NCI-H510A (cell line): ENCODE measurements at regions not wholly inside any gene's neighbourhood (a gene's known extent, or its start where the extent isn't known, plus 50 kb on each side); places are given as distances from the start of the nearest gene placed in this dataset.
"Not testable (repeated sequence)": the region's sequence is repeated elsewhere in the genome, so short reads cannot be mapped to it uniquely, and the experiment has no call there.

Experiments used
- DNase-seq: peaks from one replicate; lab custom pipeline; 2025; lab: John Stamatoyannopoulos, UW

DNA sequence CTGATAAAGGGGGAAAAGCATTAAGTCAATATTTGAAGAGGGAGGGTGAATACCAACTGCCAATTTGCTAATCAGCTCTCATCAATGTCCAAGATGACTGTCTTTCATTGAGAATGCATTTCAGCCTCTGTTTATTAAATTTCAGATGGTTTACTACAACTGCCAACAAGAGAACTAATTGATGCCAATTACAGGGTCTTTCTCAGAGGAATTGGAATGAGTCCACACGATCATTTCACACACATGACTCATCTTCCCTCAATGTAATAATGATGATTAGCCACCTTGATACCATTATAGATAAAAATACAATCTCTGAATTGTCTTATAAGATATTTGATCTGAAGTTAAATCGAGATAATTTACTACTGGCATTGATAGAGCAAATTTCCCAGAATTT is 1274.4 kb downstream of the ROBO2 start:
- DNase-seq = no peak

DNA sequence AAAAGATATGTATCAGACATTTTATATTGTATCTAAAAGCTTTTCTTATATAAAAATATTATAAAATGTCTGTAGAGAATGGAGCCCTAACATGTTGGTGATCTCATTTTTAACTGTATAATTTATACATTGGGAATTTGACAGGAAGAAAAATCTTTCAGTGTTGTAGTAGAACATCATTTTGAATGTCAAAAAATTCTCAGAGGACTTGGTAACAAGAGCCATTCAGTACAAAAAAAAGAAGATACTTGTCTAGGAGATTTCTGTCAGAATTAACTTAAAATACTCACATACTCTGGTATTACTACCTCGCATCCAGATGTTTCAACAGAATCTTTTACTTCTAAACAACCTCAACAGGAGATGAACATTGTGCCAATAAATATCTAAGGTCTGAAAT is 1277.9 kb downstream of the ROBO2 start:
- DNase-seq = no peak

DNA sequence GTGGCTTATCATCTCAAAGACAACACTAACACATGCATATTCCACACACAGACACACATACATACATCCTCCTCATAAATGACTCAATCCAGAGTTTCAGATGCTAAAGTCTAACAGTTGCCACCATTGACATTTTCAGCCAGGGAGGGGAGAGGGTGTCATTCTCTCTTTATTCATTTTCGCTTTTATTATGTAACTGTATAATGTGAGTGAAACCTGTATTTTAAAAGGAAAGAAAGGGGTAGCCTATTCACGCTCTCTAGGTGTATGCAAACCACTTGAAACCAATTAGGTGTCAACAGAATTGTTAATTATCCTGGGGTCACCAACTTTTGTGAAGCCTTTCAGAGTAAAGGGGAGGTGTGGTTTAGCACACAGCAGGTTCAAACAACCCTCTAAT is 1282.9 kb downstream of the ROBO2 start:
- no peak for DNase-seq

DNA sequence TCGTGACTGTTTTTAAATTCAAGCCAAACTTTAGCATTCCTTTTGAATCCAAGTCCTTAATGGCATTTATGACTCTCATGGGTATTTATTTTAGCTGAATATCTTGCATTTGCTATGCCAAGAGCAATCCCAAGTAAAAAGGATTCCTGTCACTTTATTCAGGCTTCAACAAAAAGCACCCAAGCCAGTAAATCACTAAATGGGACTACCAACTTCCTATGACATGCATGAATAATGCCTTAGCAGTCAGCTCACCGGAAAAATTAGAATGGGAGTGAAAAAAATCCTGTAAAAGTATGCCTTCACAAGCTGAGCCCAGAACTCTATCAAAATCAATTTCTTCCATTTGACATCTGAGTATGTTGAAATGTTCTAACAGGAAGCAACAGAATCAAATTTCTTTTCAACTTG is 1297.9 kb downstream of the ROBO2 start:
- DNase-seq = no peak

DNA sequence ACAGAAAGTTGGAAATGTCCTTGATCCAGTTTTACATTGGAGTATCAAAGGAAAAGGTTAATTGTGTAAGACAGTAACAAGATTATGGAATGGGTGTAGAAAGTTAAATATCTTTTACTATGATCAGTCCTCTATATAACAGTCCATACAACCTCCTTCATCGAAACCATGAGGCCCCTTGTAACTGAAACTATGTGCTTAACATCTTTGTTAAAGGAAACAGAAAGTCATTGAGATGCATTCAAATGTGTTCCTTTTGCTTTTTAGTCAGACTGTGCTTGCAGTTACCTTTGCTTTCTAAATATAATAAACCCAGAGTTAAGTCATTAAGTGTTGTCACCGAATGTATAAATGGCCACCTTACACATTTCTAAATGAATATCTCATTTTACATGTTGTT is 1298.5 kb downstream of the ROBO2 start:
- no peak for DNase-seq

DNA sequence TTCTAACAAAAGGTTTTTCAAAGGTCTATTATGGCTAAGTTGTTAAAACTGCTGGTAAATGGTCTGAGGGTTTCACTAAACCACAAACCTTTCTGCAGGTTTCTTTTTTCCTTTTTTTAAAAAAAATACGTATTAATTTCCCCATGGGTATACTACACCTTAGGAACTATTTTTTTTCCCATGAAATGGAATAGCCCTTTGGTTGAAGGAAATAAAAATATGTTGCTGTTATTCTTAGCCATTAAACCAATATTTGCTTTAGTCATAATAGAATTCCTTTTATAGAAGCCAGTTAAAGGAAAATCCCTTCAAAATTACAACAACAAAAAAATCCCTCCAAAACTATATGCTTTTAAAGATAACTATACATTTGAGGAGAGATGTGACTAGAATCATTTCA is 1303.3 kb downstream of the ROBO2 start:
- DNase-seq = no peak

DNA sequence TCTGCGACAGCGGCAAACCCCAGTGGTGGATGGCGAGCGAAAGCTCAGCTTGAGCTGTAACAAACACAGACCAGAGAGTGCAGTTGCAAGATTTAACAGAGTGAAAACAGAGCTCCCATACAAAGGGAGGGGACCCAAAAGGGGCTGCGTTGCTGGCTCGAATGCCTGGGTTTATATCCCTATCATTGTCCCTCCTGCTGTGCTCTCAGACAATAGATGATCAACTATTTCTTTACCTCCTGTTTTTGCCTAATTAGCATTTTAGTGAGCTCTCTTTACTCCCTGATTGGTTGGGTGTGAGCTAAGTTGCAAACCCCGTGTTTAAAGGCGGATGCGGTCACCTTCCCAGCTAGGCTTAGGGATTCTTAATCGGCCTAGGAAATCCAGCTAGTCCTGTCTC is 1304.4 kb downstream of the ROBO2 start:
- DNase-seq = not testable (repeated sequence)

DNA sequence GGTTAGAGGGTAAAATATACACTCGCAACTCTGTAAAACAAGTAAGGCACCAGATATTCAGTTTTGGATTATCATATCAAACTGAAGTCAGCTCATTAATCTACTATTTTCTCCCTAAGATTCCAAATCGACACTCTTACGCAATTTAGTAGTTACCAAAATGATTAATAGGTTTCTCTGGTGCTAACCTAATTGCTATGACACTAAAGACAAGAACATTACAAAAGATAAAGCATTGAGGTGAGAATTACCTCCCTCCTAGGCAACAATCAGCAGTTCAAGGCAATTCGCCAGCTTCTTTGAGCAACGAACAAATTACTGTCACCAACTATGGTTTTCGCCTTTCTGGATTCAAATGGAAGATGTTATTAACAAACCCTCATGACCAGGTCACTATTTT is 1305.0 kb downstream of the ROBO2 start:
- DNase-seq = no peak

DNA sequence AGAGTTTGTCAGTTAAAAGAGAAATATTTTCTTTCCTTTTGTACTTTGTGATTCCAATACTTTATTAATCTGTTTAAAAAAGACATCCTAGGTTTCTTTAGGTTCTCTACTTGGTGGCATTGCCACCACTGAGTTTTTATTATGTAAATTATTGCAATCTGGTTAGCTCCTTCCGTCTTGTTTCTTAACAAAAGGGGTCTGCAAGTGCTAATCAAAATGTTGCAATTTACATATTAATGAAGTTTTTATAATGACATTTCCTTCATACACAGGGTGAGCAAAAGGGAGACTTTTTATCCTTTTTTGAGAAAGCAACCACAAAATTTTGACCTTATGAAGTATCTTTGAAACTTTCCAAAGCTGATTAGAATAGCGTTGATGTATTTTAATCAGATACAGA is 1307.3 kb downstream of the ROBO2 start:
- DNase-seq = no peak

DNA sequence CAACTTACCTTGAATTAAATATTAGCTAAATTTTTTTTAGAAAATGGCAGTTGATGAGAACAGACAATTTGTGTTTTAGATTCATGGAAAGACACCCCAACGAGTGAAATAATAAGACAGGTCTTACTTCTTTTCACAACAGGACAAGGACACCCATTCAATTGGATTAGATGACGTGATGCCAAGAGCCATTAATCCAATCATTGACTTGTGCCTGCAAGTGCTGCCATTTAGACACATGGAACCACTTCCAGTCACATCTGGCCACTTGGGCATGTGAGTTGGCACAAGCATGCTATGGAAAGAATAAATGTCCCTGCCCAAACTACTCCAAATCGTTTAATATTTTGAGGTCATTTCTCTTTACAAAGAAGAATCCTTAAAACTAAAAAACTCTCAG is 1308.8 kb downstream of the ROBO2 start:
- no peak for DNase-seq

DNA sequence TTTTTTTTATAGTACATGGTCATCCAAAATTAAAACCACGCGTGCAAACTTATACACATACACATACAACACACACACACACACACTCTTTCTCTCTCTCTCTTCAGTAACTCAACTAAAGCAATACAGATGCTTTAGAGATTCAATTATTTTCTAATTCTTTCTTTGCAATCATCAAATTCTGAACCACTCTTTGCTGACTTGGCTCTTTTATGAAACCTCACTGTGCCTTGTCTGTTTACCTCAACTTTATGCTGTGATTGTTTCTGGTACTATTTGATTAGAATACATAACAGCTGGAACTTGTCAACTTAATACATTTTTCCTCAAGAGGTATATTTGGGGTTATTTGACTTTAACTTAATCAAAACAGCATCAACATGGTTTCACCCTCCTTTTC is 1309.7 kb downstream of the ROBO2 start:
- DNase-seq = no peak

DNA sequence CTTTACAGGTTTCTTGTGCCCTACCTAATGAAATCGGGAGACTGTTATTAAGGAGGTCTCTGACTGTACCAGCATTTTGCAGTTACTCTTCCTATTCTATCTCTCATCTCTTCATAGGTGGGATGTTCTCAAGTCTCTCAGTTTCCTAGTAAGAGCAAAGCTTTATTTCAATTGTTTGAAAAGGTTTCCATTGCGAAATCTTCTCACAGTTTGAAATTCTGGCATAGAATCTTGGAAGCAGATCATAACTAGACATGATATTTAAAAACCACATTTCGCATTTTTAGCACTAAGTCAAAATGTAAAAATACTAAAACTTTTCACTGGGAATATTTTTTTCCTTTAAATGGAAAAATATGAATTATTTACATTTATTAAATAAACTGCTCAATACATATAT is 1311.4 kb downstream of the ROBO2 start:
- no peak for DNase-seq

DNA sequence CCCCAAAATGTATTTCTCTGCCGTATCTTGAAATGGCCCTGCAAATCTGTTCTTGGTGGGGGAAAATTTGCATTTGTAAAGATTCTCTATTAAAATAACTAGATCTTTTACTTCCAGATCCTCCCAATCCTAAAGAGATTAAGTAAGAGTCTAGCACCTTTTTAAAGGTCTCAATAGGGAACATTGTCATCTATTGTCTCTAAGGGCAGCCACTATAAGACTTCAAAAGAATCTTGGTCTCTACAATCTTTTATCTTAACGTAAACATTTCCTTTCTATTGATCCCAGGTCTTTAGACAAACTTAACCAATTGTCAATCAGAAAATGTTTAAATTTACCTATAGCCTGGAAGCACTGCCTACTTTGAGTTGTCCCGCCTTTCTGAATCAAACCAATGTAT is 1313.3 kb downstream of the ROBO2 start:
- no peak for DNase-seq

DNA sequence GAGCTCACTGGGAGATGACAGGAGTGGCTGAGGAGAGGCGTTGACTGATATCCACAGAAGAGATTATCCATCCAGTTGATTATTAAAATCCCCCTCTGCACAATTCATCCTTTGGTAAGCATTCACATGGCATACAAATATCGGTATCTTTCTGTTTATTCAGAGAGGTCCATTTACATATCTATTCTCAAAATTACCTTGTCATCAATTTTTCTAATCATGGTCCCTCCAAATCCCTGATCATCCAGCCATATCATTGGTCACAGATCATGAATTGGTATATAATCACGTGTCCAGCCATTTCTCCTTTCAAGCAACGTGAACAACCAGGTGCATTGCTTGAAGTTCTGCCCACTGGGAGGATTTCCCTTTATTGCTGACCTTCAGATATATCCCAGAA is 1321.0 kb downstream of the ROBO2 start:
- DNase-seq = no peak

DNA sequence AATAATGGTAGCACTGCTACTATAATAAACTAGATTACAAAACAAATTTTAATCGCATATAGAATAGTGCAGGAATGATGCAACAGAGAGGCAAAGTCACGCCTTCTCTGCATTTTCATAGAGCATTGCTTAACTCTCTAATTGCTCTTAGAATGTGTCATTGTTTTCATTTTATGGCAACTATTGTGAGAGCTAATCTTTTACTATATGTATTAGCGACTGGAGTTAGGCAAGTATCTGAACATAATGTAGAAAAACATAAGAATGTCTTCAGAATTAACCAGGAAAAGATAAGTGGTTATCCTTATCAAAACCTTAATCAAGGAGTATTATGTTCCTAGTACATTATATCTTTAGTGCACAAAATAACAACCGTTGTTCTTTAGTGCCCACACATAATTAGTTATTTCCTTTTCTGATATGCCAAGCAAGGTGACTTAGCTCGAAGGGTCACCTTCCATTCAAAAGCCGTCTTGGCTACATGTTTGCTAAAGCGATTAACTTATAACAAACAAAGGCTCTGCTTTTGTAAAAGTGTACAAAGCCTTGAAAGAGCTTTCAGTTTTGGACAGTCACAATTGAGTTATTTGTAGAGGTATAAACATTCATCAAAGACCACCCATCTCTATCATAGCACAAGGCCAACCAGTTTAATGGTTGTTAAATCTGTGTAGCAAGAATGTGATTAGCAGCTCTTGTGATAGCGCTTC is 1328.9 kb downstream of the ROBO2 start:
- no peak for DNase-seq

DNA sequence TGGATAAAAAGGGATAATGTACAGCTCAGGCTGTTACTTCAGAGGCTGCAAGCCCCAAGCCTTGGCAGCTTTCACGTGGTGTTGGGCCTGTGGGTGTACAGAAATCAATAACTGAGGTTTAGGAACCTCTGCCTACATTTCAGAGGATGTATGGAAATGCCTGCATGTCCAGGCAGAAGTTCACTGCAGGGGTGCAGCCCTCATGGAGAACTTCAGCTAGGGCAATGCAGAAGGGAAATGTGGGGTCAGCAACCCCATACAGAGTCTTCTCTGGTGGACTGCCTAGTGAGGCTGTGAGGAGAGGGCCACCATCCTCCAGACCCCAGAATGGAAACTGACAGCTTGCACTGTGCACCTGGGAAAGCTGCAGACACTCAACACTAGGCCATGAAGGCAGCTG is 1350.3 kb downstream of the ROBO2 start:
- no peak for DNase-seq

DNA sequence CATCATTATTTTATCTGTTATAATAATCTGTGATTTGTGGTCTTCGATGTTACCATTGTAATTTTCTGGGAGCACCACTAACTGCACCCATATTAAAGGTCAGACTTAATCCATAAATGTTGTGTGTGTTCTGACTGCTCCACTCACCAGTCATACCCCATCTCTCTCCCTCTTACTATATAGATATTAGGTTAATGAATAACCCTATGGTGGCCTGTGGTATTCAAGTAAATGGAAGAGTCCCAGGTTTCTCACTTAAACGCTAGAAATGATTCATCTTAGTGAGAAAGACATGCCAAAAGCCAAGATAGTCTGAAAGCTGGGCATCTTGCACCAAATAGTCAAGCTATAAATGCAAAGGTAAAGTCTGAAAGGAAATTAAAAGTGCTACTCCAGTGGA is 1358.5 kb downstream of the ROBO2 start:
- DNase-seq = no peak

DNA sequence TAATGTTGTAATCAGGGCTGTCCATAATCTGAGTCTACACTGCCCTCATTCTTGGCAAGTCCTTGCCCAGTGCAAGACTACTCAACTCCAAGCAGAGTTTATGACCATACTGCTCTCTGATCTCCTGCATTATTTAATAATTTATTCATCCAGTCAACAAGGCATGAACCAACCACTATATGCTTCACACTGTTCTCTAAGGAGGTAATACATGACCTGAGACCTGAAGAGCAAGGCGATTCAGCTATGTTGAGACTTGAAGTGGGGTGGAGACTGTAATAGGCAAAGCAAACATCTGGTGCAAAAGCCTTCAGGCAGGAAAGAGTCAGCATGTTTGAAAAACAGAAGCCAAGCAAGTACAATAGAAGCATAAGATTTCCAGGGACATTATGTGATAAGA is 1362.8 kb downstream of the ROBO2 start:
- no peak for DNase-seq

DNA sequence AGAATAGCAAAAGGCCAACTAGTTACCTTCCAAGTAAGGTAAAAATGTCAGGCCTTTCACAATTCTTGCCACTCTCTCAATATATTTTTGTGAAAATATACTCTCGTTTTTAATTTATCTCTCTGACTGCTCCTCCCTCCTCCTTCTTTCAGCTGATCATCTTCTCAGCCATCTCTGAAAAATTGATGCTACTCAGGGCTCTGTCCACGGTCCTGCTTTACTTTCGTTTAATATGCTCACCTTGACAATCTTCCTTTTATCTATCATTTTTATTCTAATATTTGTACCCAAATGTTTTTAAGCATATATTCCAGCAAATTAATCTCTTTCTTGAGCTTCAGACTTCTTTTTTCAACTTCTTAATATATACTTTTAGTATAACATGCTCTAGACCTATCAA is 1362.1 kb downstream of the ROBO1 start:
- no peak for DNase-seq

DNA sequence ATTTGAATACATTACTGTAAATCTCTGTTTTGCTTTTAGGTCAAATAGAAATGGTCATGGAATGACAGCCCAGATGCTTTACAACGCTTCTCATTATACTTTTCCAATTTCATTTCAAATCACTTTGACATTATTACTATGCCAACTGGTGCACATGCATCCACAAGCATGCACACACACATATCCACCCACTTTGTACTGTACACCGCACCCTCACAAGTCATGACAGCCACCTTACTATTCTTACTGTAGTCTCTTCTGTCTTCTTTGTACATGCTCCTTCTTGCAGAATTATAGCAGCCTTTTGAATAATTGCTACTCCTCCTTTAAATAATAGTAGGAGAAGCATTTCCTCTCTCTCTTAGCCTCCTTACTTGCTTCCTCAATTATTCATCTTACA is 1361.4 kb downstream of the ROBO1 start:
- DNase-seq = no peak

DNA sequence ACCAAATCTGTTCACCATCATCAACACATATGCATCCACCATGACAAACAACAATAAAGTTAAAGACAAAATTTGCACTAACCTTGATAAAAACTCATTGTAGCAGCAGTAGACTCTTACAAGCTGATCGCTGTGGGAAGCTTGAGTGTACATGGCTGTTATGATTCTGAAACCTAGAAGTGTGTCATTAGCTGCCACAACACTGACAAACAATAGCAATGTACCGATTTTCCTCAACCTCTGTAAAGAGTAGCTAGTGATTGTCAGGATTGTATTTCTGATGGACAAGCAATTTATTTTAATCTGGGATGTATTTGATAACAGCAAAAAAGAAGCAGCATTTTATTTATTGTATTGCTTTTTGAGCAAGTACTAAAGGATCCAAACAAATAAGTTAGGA is 1357.7 kb downstream of the ROBO1 start:
- no peak for DNase-seq

DNA sequence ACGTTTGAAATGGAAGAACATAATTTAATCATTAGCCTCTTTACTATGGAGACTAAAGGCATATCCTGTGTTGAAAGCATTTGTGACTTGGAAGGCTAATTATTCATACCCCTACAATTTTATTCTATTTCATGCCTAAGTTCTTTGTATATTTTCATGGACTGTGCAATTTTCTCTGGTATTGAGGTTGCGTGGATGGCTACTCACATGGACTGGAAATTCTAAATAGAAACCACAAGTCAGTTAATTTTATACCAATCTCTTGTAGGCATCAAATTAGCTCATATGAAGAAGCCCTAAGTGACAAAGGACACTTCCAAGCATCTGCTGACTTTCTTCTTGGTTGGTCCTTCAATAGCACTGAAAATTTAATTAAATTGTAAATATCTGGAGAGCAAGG is 1353.5 kb downstream of the ROBO1 start:
- DNase-seq = no peak

DNA sequence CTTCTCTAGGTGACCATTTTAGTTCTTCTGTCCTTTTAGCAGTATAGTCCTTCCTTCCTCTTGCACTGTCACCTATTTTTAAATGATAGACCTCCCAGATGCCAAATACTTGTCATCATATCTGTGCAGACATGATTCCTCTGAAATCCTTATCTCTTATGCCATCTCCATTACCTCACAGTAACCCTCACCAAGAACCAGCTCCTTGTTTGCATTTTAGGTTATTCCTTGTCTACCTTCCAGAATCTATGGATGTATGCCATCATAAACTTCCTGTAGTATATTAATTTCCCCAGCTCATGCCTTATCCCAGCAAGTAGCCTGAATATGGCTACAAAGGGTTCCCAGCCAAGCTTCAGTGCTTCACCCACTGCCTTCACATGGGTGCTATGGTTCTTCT is 1347.2 kb downstream of the ROBO1 start:
- DNase-seq = no peak

DNA sequence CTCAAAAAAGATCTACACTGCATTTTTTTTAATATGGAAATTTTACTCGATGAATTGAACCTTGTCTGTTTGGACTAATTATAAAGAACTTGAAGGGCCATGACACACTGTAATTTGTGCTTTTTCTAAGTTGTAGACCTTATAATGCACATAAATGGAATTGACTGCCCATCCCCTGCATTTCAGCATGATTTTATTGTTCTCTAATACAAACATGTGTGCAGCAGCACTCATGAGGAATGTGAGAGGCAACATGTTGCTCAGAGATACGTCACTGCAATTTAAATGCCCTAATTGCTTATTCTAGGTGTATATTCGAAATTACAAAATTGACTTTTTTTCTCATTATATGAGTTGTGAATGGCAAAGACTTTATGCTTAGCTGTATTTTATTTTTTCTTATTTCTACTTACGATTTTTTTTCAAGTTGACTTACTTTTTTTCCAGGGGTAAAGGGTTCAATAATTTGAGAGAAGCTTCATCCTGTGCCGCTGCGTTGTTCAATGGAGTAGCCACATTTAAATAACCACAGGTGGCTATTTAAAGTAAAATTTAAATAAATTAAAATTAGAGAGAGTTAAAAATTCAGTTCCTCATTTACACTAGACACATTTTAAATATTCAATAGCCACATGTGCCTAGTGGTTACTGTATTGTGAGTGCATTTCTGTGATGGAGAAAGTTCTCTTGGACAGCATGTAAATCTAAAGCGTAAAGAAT is 1346.4 kb downstream of the ROBO1 start:
- no peak for DNase-seq
